ENCODE measurements at regions not wholly inside any gene's neighbourhood (a gene's known extent, or its start where the extent isn't known, plus 50 kb on each side); places are given as distances from the start of the nearest gene placed in this dataset.
"Not testable (repeated sequence)": the region's sequence is repeated elsewhere in the genome, so short reads cannot be mapped to it uniquely, and the experiment has no call there.

DNA sequence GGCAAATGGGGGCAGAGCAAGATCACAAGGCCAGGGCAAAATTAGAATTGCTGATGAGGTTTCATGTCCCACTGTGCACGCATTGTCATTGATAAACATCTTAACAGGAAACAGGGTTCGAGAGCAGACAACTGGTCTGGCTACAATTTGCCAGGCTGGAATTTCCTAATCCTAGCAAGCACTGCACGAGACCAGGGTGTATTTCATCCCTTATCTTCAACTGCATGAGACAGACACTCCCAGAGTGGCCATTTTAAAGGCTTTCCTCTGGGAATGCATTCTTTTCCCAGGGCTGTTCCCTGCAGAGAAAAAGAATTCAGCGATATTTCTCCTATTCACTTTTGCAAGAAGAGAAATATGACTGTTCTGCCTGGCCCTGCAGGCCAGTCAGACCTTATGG, 75.8 kb upstream of the C4orf54 start:
- H3K4me3 Mint-ChIP-seq, CTCF ChIA-PET: not testable (repeated sequence)

DNA sequence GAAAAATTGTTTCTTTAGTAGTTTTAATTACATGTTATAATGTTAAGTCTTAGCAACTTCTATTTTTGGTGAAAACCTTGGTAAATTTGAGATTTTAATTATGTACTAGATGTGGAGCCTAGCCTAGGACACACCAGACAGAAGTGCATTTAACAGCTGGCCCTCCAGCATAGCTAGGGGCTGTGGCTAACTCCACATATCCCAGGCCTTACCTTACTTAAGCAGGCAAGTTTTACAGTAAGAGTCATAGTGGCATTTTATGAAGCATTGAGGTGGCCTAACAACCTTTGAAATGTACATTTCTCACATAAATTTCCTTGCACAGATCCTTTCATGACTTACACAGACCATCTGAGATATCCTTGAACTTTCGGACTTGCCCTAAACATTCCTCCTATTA, 71.6 kb upstream of the C4orf54 start:
- no peaks in the 10 kb centered on the region for H3K9me3 ChIP-seq
- ATAC-seq (replicated peaks in 1 of 4) (no peak), DNase-seq (no peak)
- Mint-ChIP-seq H3K36me3 (no peaks in the 10 kb centered on the region), H3K27me3 (peaks cover 4 to 8% of the 10 kb centered on the region in 2 donors), H3K9me3 (no peaks in the 10 kb centered on the region), H3K4me3 (no peak overlapping the region), H3K27ac (no peak overlapping the region), H3K4me1 (no peaks in the 10 kb centered on the region)
- H3K36me3 ChIP-seq (ENCODE audit: control insufficient read depth in 2 of 2, extremely low read depth in 1 of 2, insufficient read depth in 1 of 2, low read length in 1 of 2): no peaks in the 10 kb centered on the region
- no peaks in the 10 kb centered on the region for H3K4me1 ChIP-seq (ENCODE audit: control insufficient read depth in 1 of 2, extremely low read depth in 1 of 2, insufficient read depth in 2 of 2, low read length in 2 of 2)
- no peak overlapping the region for H3K27ac ChIP-seq (ENCODE audit: low read length)
- ChIA-PET CTCF (no interaction called here), POLR2A (no interaction called here)
- 100% methylated on average over 1 of the region's 1 CpG for WGBS (ENCODE audit: insufficient coverage)
- H3K4me3 ChIP-seq (ENCODE audit: control insufficient read depth in 1 of 2, extremely low read depth in 1 of 2, low read length in 1 of 2): no peak overlapping the region
- H3K27me3 ChIP-seq (replicated peaks in 1 of 2; ENCODE audit: control insufficient read depth in 2 of 2, extremely low read depth in 1 of 2, insufficient read depth in 2 of 2, low read length in 1 of 2): no peaks in the 10 kb centered on the region

More for the DNA sequence above, 75.8 kb upstream of the C4orf54 start:
- H3K9me3 Mint-ChIP-seq; H3K27me3 ChIP-seq (replicated peaks in 1 of 2; ENCODE audit: control insufficient read depth in 2 of 2, extremely low read depth in 1 of 2, insufficient read depth in 2 of 2, low read length in 1 of 2); H3K27me3 Mint-ChIP-seq; H3K27ac ChIP-seq (ENCODE audit: low read length); DNase-seq; ATAC-seq (replicated peaks in 1 of 4); H3K36me3 Mint-ChIP-seq; H3K4me1 Mint-ChIP-seq; H3K4me3 ChIP-seq (ENCODE audit: control insufficient read depth in 1 of 2, extremely low read depth in 1 of 2, low read length in 1 of 2); H3K36me3 ChIP-seq (ENCODE audit: control insufficient read depth in 2 of 2, extremely low read depth in 1 of 2, insufficient read depth in 1 of 2, low read length in 1 of 2); H3K9me3 ChIP-seq; POLR2A ChIA-PET; H3K27ac Mint-ChIP-seq; H3K4me1 ChIP-seq (ENCODE audit: control insufficient read depth in 1 of 2, extremely low read depth in 1 of 2, insufficient read depth in 2 of 2, low read length in 2 of 2): not testable (repeated sequence)
- WGBS (ENCODE audit: insufficient coverage): 39% methylated on average over 3 of the region's 4 CpGs

DNA sequence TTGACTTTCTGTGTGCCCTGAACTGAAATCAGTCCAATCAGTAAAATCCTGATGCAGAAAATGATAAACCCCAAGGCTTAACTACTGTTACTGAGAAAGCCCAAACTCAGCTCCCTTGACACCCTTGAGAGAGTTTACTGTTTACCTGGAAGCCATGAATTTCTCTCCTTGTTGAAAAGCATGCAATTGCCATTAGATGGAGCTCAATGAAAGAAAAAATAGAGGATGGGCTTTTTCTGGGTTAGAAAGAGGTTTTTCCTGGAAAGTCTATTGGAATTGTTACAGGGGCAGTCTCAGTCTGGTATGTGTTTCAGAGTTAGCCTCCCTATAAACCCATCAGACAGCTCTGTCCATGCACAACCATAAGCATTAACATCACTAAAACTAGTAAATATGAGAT, 66.4 kb upstream of the C4orf54 start:
- H3K27ac ChIP-seq (ENCODE audit: low read length): no peak overlapping the region
- Mint-ChIP-seq H3K9me3 (no peaks in the 10 kb centered on the region), H3K4me3 (no peak overlapping the region), H3K27ac (no peak overlapping the region), H3K4me1 (no peaks in the 10 kb centered on the region), H3K36me3 (no peaks in the 10 kb centered on the region), H3K27me3 (peaks cover 0 to 4% of the 10 kb centered on the region in 2 donors)
- H3K9me3 ChIP-seq: no peaks in the 10 kb centered on the region
- H3K4me3 ChIP-seq (ENCODE audit: control insufficient read depth in 1 of 2, extremely low read depth in 1 of 2, low read length in 1 of 2): no peak overlapping the region
- H3K4me1 ChIP-seq (ENCODE audit: control insufficient read depth in 1 of 2, extremely low read depth in 1 of 2, insufficient read depth in 2 of 2, low read length in 2 of 2): no peaks in the 10 kb centered on the region
- no peaks in the 10 kb centered on the region for H3K27me3 ChIP-seq (replicated peaks in 1 of 2; ENCODE audit: control insufficient read depth in 2 of 2, extremely low read depth in 1 of 2, insufficient read depth in 2 of 2, low read length in 1 of 2)
- no peak for ATAC-seq (replicated peaks in 1 of 4)
- ChIA-PET POLR2A (no interaction called here), CTCF (interaction anchor here in 1 of 2 donors (1.1 to 1.4 kb wide), 2 partner anchors 84 to 225 kb away, joined by 3 to 5 read pairs; no protein-coding TSS in a partner anchor)
- H3K36me3 ChIP-seq (ENCODE audit: control insufficient read depth in 2 of 2, extremely low read depth in 1 of 2, insufficient read depth in 1 of 2, low read length in 1 of 2): no peaks in the 10 kb centered on the region
- no peak for DNase-seq

DNA sequence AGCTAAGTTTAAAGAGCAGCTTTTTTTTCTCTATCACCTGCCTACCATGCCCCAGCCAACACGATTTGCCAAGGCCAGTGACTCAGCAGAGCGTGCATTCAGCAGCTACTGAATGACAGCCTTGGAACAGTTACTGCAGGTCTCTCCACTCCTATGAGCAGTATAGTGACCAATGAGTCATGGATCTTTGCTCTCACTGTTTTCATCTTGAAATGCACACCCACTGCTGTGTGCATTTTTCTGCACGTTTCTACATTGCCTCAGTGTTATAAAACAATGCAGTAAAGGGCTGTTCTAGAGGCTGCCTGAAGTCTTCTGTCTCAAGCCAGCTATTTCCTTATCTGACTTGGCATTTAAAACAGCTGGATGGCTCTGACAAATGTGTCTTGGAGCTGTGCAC, 66.0 kb upstream of the C4orf54 start:
- ChIA-PET POLR2A (no interaction called here), CTCF (interaction anchor here in 1 of 2 donors (1.1 to 1.4 kb wide), 2 partner anchors 84 to 225 kb away, joined by 3 to 5 read pairs; no protein-coding TSS in a partner anchor)
- Histone ChIP-seq H3K27ac (ENCODE audit: low read length) (no peak overlapping the region), H3K4me3 (ENCODE audit: control insufficient read depth in 1 of 2, extremely low read depth in 1 of 2, low read length in 1 of 2) (no peak overlapping the region), H3K27me3 (replicated peaks in 1 of 2; ENCODE audit: control insufficient read depth in 2 of 2, extremely low read depth in 1 of 2, insufficient read depth in 2 of 2, low read length in 1 of 2) (no peaks in the 10 kb centered on the region), H3K4me1 (ENCODE audit: control insufficient read depth in 1 of 2, extremely low read depth in 1 of 2, insufficient read depth in 2 of 2, low read length in 2 of 2) (no peaks in the 10 kb centered on the region), H3K9me3 (no peaks in the 10 kb centered on the region), H3K36me3 (ENCODE audit: control insufficient read depth in 2 of 2, extremely low read depth in 1 of 2, insufficient read depth in 1 of 2, low read length in 1 of 2) (no peaks in the 10 kb centered on the region)
- WGBS (ENCODE audit: insufficient coverage): 9% methylated on average over 3 of the region's 3 CpGs
- Mint-ChIP-seq H3K36me3 (no peaks in the 10 kb centered on the region), H3K9me3 (no peaks in the 10 kb centered on the region), H3K4me1 (no peaks in the 10 kb centered on the region), H3K27me3 (peaks cover 0 to 4% of the 10 kb centered on the region in 2 donors), H3K27ac (no peak overlapping the region), H3K4me3 (no peak overlapping the region)
- DNase-seq (no peak), ATAC-seq (replicated peaks in 1 of 4) (no peak)

DNA sequence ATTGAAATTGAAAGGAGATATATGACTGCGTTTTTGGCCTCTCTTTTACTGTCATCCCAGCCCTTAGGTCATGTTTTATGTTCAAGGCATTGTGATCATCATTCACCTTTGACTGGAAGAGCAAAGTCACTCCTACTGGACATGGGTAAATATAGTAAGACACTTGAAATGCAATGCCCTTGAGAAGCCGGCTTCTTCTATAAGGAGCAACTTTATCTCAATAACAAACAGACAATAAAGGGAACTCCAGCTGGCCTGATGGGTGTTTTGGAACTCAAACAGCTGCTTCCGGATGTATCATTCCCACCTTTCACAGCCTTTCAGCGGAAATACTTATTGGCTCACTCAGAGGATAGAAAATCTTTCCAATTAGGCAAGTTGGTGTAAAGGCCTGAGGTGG, 65.1 kb upstream of the C4orf54 start:
- no peaks in the 10 kb centered on the region for H3K36me3 Mint-ChIP-seq
- H3K27ac Mint-ChIP-seq: no peak overlapping the region
- ATAC-seq (replicated peaks in 1 of 4): no peak
- POLR2A ChIA-PET: no interaction called here
- CTCF ChIA-PET: no interaction called here
- DNase-seq: no peak
- H3K4me3 Mint-ChIP-seq: no peak overlapping the region
- H3K4me1 Mint-ChIP-seq: no peaks in the 10 kb centered on the region
- H3K27me3 Mint-ChIP-seq: peaks cover 0 to 4% of the 10 kb centered on the region in 2 donors
- Histone ChIP-seq H3K4me1 (ENCODE audit: control insufficient read depth in 1 of 2, extremely low read depth in 1 of 2, insufficient read depth in 2 of 2, low read length in 2 of 2) (no peaks in the 10 kb centered on the region), H3K9me3 (no peaks in the 10 kb centered on the region), H3K4me3 (ENCODE audit: control insufficient read depth in 1 of 2, extremely low read depth in 1 of 2, low read length in 1 of 2) (no peak overlapping the region), H3K27ac (ENCODE audit: low read length) (no peak overlapping the region), H3K27me3 (replicated peaks in 1 of 2; ENCODE audit: control insufficient read depth in 2 of 2, extremely low read depth in 1 of 2, insufficient read depth in 2 of 2, low read length in 1 of 2) (no peaks in the 10 kb centered on the region), H3K36me3 (ENCODE audit: control insufficient read depth in 2 of 2, extremely low read depth in 1 of 2, insufficient read depth in 1 of 2, low read length in 1 of 2) (no peaks in the 10 kb centered on the region)
- H3K9me3 Mint-ChIP-seq: no peaks in the 10 kb centered on the region
- WGBS (ENCODE audit: insufficient coverage): no CpG with 5 or more reads among the region's 4 CpGs

DNA sequence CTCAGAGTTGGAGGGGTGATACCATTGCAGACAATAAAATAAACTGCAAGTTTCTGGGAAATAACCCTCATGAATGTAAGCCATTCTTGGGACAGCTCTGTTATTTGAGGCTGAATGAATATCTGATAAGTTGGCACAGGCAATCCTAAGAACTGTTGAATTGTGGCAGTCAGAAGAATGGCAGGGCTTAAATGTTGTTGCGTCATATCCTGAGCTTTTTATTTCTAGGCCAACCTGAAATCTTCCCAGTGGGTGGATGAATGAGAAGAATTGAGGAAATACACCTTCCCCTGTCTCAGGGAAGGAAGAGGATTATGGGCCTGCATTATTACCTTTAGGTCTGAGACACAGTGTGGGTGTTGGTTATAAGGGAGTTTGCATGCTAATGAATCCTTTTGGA, 64.4 kb upstream of the C4orf54 start:
- Histone ChIP-seq H3K27ac (ENCODE audit: low read length) (no peak overlapping the region), H3K27me3 (replicated peaks in 1 of 2; ENCODE audit: control insufficient read depth in 2 of 2, extremely low read depth in 1 of 2, insufficient read depth in 2 of 2, low read length in 1 of 2) (no peaks in the 10 kb centered on the region), H3K36me3 (ENCODE audit: control insufficient read depth in 2 of 2, extremely low read depth in 1 of 2, insufficient read depth in 1 of 2, low read length in 1 of 2) (no peaks in the 10 kb centered on the region), H3K4me1 (ENCODE audit: control insufficient read depth in 1 of 2, extremely low read depth in 1 of 2, insufficient read depth in 2 of 2, low read length in 2 of 2) (no peaks in the 10 kb centered on the region), H3K4me3 (ENCODE audit: control insufficient read depth in 1 of 2, extremely low read depth in 1 of 2, low read length in 1 of 2) (no peak overlapping the region), H3K9me3 (no peaks in the 10 kb centered on the region)
- WGBS (ENCODE audit: insufficient coverage): no CpG with 5 or more reads among the region's 1 CpG
- POLR2A ChIA-PET: interaction anchor here in 1 of 2 donors (0.7 kb wide), 1 partner anchor 10 kb away, joined by 3 read pairs; no protein-coding TSS in a partner anchor
- CTCF ChIA-PET: no interaction called here
- Mint-ChIP-seq H3K4me1 (no peaks in the 10 kb centered on the region), H3K36me3 (no peaks in the 10 kb centered on the region), H3K27me3 (peaks cover 2 to 4% of the 10 kb centered on the region in 2 donors), H3K4me3 (no peak overlapping the region), H3K9me3 (no peaks in the 10 kb centered on the region), H3K27ac (no peak overlapping the region)
- ATAC-seq (replicated peaks in 1 of 4) (no peak), DNase-seq (no peak)

DNA sequence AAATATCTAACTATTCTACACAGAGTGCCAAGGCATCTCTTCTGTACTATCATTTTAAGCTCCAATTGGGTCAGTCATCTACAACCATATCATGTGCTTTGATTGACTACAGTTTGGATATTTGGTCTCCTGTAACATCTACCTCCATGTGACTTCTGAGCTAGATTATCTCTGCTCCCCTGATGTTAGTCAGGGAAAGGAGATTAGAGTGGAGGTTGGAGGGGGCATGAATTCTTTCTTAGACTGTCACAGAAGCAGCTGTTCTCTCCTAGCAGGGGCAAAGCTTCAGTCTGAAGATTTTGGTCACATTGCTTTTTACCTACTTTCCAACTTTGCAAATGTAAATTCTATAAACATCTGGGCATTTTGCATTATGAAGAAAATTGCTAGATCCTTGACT, 62.6 kb upstream of the C4orf54 start:
- ChIA-PET POLR2A (no interaction called here), CTCF (no interaction called here)
- Histone ChIP-seq H3K4me1 (ENCODE audit: control insufficient read depth in 1 of 2, extremely low read depth in 1 of 2, insufficient read depth in 2 of 2, low read length in 2 of 2) (no peaks in the 10 kb centered on the region), H3K27me3 (replicated peaks in 1 of 2; ENCODE audit: control insufficient read depth in 2 of 2, extremely low read depth in 1 of 2, insufficient read depth in 2 of 2, low read length in 1 of 2) (no peaks in the 10 kb centered on the region), H3K4me3 (ENCODE audit: control insufficient read depth in 1 of 2, extremely low read depth in 1 of 2, low read length in 1 of 2) (no peak overlapping the region), H3K9me3 (no peaks in the 10 kb centered on the region), H3K36me3 (ENCODE audit: control insufficient read depth in 2 of 2, extremely low read depth in 1 of 2, insufficient read depth in 1 of 2, low read length in 1 of 2) (no peaks in the 10 kb centered on the region), H3K27ac (ENCODE audit: low read length) (no peak overlapping the region)
- DNase-seq: no peak
- Mint-ChIP-seq H3K36me3 (no peaks in the 10 kb centered on the region), H3K27me3 (peaks cover 4% of the 10 kb centered on the region in 2 donors), H3K4me1 (no peaks in the 10 kb centered on the region), H3K9me3 (no peaks in the 10 kb centered on the region), H3K27ac (no peak overlapping the region), H3K4me3 (no peak overlapping the region)
- no peak for ATAC-seq (replicated peaks in 1 of 4)

Measured in T-cell (primary cell).